ENCODE measurements at regions not wholly inside any gene's neighbourhood (a gene's known extent, or its start where the extent isn't known, plus 50 kb on each side); places are given as distances from the start of the nearest gene placed in this dataset.
A peak's percentile ranks its signal among the peaks of the same experiment; 100 is the strongest.

DNA sequence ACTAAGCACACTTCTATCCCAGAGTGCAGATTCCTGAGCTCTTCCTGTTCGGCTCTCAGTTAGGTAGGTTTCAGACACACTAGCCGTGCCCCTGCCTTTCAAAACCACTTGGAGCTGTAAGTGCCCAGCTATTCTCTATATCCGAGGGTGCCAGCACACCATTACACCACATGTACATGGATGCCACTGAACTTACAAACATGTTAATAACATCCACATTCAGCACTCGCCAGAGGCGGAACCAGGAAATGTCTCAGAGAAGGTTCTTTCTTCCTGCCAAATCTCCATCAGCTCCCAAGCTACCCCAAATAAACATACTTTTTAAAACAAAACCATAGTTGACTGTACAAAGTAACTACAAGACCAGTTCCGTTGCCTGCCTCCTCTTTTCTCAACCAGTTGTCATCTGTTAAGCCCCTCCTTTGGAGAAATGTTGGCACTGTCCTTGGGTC, 78.4 kb upstream of the CTTNBP2NL start:
- Histone ChIP-seq H3K36me3 (ENCODE audit: control insufficient read depth, insufficient read depth, low read length, severe bottlenecking) (no peaks in the 10 kb centered on the region), H3K27me3 (replicated peaks; ENCODE audit: control insufficient read depth, insufficient read depth, low read length) (peaks cover 2% of the 10 kb centered on the region), H3K9me3 (ENCODE audit: control insufficient read depth, low read length) (no peaks in the 10 kb centered on the region), H3K9ac (ENCODE audit: low read length) (peak overlapping the region; percentile 24), H3K4me3 (ENCODE audit: low read length) (peak overlapping the region; percentile 42), H3K4me1 (ENCODE audit: control insufficient read depth, insufficient read depth, low read length) (peaks cover 27% of the 10 kb centered on the region)
- DNase-seq (ENCODE audit: low read depth), result no peak

DNA sequence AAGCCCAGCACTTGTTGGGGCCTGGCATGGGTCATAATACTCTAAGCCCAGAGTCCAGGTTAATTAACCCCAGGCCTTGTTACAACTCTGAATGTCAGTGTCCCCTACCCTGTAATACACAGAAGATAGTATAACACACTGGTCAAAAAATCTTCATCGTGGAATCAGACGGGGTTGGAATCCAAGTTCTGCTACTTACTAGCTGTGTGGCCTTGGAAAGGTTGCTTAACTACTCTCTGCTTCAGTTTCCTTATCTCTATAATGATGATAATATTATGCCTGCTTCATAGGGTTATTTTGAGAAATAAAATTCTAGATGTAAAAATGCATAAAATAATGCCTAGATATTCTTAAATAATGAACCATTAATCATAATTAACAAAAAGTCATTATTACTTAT, 77.8 kb upstream of the CTTNBP2NL start:
- DNase-seq (ENCODE audit: low read depth), result no peak
- Histone ChIP-seq H3K9me3 (ENCODE audit: control insufficient read depth, low read length) (no peaks in the 10 kb centered on the region), H3K4me3 (ENCODE audit: low read length) (no peak overlapping the region), H3K4me1 (ENCODE audit: control insufficient read depth, insufficient read depth, low read length) (peaks cover 27% of the 10 kb centered on the region), H3K36me3 (ENCODE audit: control insufficient read depth, insufficient read depth, low read length, severe bottlenecking) (no peaks in the 10 kb centered on the region), H3K9ac (ENCODE audit: low read length) (no peak overlapping the region), H3K27me3 (replicated peaks; ENCODE audit: control insufficient read depth, insufficient read depth, low read length) (no peaks in the 10 kb centered on the region)

DNA sequence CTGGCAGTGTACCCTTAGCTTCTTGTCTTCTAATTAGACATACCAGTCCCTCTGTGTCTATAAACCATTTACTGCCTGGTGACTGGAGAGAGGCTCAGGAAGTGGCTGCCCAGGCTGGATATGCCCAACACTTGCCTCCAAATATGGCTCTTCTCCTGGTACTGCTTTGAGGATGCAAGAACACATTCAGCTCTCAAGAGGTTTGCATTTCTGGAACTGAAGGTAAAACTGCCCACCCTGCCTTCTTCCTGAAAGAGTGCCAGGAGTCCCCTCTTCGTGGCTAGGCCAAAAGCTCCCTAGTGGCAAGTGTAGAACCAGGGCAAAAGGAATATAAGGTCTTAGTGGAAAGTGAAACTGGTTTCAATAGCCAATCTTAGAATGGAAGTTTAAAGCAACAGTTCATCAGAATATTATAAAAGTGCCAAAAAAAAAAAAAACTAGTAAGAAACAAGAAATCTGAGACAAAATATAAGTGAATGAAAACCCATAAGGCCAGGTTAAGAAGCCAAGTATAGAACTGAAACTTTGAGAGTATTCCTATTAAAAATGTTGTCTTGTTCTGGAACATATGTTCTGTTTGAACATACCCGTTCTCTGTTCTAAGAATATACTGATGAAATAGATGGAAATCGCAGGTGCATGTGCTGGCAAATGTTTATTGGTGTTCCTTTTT, 77.2 kb upstream of the CTTNBP2NL start:
- no peak for DNase-seq (ENCODE audit: low read depth)
- H3K27me3 ChIP-seq (replicated peaks; ENCODE audit: control insufficient read depth, insufficient read depth, low read length), result no peaks in the 10 kb centered on the region
- H3K36me3 ChIP-seq (ENCODE audit: control insufficient read depth, insufficient read depth, low read length, severe bottlenecking), result no peaks in the 10 kb centered on the region
- no peak overlapping the region for H3K9ac ChIP-seq (ENCODE audit: low read length)
- H3K4me3 ChIP-seq (ENCODE audit: low read length), result no peak overlapping the region
- H3K9me3 ChIP-seq (ENCODE audit: control insufficient read depth, low read length), result no peaks in the 10 kb centered on the region
- peaks cover 27% of the 10 kb centered on the region for H3K4me1 ChIP-seq (ENCODE audit: control insufficient read depth, insufficient read depth, low read length)

- no peak for DNase-seq (ENCODE audit: low read depth)
- H3K4me3 ChIP-seq (ENCODE audit: low read length), result no peak overlapping the region
- no peaks in the 10 kb centered on the region for H3K36me3 ChIP-seq (ENCODE audit: control insufficient read depth, insufficient read depth, low read length, severe bottlenecking)
- H3K27me3 ChIP-seq (replicated peaks; ENCODE audit: control insufficient read depth, insufficient read depth, low read length), result no peaks in the 10 kb centered on the region
- H3K9me3 ChIP-seq (ENCODE audit: control insufficient read depth, low read length), result no peaks in the 10 kb centered on the region
- H3K9ac ChIP-seq (ENCODE audit: low read length), result no peak overlapping the region
- peaks cover 27% of the 10 kb centered on the region for H3K4me1 ChIP-seq (ENCODE audit: control insufficient read depth, insufficient read depth, low read length)
Measured at GRCh38 chr1:112319371-112320040, 76.5 kb upstream of the CTTNBP2NL start.

- no peaks in the 10 kb centered on the region for H3K36me3 ChIP-seq (ENCODE audit: control insufficient read depth, insufficient read depth, low read length, severe bottlenecking)
- peaks cover 27% of the 10 kb centered on the region for H3K4me1 ChIP-seq (ENCODE audit: control insufficient read depth, insufficient read depth, low read length)
- no peak for DNase-seq (ENCODE audit: low read depth)
- H3K4me3 ChIP-seq (ENCODE audit: low read length), result no peak overlapping the region
- H3K9ac ChIP-seq (ENCODE audit: low read length), result no peak overlapping the region
- H3K27me3 ChIP-seq (replicated peaks; ENCODE audit: control insufficient read depth, insufficient read depth, low read length), result no peaks in the 10 kb centered on the region
- no peaks in the 10 kb centered on the region for H3K9me3 ChIP-seq (ENCODE audit: control insufficient read depth, low read length)
Measured at GRCh38 chr1:112320058-112320457, 76.0 kb upstream of the CTTNBP2NL start.

GRCh38 chr1:112322018-112322417, 74.0 kb upstream of the CTTNBP2NL start:
- Histone ChIP-seq H3K4me1 (ENCODE audit: control insufficient read depth, insufficient read depth, low read length) (peaks cover 16% of the 10 kb centered on the region), H3K9me3 (ENCODE audit: control insufficient read depth, low read length) (no peaks in the 10 kb centered on the region), H3K9ac (ENCODE audit: low read length) (no peak overlapping the region), H3K36me3 (ENCODE audit: control insufficient read depth, insufficient read depth, low read length, severe bottlenecking) (no peaks in the 10 kb centered on the region), H3K4me3 (ENCODE audit: low read length) (no peak overlapping the region), H3K27me3 (replicated peaks; ENCODE audit: control insufficient read depth, insufficient read depth, low read length) (peaks cover 4% of the 10 kb centered on the region)
- no peak for DNase-seq (ENCODE audit: low read depth)

DNA sequence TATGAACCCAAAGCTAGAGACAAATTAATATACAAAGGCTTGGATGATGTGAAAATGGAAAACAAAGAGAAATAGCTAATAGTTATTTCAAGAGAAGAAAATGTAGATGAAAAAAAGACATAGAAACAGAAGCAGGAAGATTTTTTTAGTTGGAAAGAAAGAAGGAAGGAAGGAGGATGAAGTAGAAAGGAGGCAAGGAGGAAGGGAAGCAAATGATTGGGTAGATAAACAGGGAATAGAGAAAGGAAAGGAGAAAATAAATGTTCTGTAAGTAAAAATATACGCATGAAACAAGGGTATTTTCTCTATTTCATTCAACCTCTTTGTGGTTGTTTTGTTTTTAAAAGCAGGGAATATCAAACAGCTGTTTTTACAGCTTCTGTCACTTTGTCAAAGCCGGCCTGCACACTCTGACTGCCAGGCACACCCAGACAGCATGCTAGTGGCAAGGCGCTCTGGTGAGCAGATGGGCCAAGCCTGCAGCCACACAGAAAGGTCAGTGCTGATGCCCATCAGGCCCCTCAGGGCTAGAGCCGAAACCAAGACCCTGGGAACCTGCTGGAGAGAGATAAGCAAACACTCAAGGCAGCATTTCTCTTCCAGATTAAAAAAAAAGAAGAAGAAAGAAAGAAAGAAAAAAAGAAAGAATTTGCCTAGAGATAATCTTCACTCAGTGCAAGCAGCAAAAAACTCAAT, 72.9 kb upstream of the CTTNBP2NL start:
- peaks cover 5% of the 10 kb centered on the region for H3K4me1 ChIP-seq (ENCODE audit: control insufficient read depth, insufficient read depth, low read length)
- no peaks in the 10 kb centered on the region for H3K9me3 ChIP-seq (ENCODE audit: control insufficient read depth, low read length)
- no peak overlapping the region for H3K9ac ChIP-seq (ENCODE audit: low read length)
- H3K27me3 ChIP-seq (replicated peaks; ENCODE audit: control insufficient read depth, insufficient read depth, low read length), result peaks cover 8% of the 10 kb centered on the region
- no peak overlapping the region for H3K4me3 ChIP-seq (ENCODE audit: low read length)
- no peaks in the 10 kb centered on the region for H3K36me3 ChIP-seq (ENCODE audit: control insufficient read depth, insufficient read depth, low read length, severe bottlenecking)
- DNase-seq (ENCODE audit: low read depth), result no peak

DNA sequence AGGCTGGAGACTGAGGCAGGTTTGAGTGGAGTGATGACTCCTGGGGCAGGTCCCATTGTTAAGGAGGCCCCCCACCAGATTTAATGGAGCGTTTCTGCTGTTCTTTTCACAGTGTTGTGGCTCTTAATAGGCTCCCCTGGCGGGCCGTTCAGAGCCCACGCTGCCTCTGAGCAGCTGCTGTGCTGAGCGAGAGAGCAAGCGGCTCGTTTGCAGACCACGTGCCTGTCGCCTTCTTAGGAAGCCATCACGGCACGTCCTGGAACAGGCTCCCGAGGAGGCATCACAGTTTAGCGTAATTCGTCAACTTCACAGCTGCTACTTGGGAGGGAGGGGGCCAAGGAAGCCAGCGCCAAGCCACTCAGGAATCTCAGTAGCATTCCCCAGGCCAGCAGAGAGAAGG, 70.5 kb upstream of the CTTNBP2NL start:
- H3K27me3 ChIP-seq (replicated peaks; ENCODE audit: control insufficient read depth, insufficient read depth, low read length), result peaks cover 18% of the 10 kb centered on the region
- H3K36me3 ChIP-seq (ENCODE audit: control insufficient read depth, insufficient read depth, low read length, severe bottlenecking), result no peaks in the 10 kb centered on the region
- no peaks in the 10 kb centered on the region for H3K4me1 ChIP-seq (ENCODE audit: control insufficient read depth, insufficient read depth, low read length)
- H3K9ac ChIP-seq (ENCODE audit: low read length), result no peak overlapping the region
- peak; percentile 6 for DNase-seq (ENCODE audit: low read depth)
- H3K4me3 ChIP-seq (ENCODE audit: low read length), result no peak overlapping the region
- H3K9me3 ChIP-seq (ENCODE audit: control insufficient read depth, low read length), result no peaks in the 10 kb centered on the region

GRCh38 chr1:112328600-112328999, 67.4 kb upstream of the CTTNBP2NL start:
- DNase-seq (ENCODE audit: low read depth), result no peak
- Histone ChIP-seq H3K9me3 (ENCODE audit: control insufficient read depth, low read length) (no peaks in the 10 kb centered on the region), H3K4me1 (ENCODE audit: control insufficient read depth, insufficient read depth, low read length) (no peaks in the 10 kb centered on the region), H3K9ac (ENCODE audit: low read length) (no peak overlapping the region), H3K27me3 (replicated peaks; ENCODE audit: control insufficient read depth, insufficient read depth, low read length) (peaks cover 28% of the 10 kb centered on the region), H3K4me3 (ENCODE audit: low read length) (no peak overlapping the region), H3K36me3 (ENCODE audit: control insufficient read depth, insufficient read depth, low read length, severe bottlenecking) (no peaks in the 10 kb centered on the region)

DNA sequence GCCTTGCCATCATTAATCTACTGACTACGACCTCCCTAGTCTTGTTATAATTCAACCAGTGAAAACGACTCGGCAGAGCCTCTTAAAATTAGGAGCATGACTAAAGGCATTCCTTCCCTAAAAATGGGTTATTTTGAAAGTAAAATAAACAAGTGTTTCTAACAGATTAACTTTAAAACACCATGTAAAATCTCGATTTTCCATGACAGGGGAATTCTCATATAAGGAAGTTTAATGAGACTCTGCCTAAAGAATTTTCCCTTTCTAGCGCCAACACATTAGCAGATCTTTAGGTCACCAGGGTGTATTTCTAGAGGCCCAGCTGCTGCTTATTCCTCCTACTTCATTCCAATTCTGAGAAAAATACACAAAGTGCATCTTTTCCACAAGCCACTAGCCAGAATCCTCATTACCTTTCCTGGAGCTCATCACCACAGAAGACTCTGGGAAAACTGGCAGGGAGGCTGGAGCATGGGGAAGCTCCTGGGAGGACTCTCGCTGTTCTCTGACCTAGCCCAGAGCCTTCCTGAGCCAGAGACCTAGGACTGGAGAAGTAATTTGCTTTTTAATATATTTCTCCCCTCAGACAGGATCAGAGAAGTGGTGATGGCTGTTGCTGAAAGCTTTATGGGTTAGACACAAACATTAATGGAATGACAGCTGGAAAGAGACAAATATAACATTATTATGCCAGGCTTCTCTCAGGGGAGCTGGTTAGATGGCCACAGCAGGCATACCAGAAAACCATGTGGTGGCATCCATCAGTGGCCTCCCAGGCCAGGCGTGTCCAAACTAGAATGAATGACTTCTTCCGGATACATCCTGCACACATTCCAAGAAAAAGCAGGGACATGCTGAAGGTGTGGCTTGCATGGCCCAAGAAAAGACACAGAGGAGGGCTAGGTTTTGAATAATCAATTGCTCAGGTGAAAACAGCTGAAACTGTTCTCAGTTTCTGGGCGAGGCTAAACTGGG, 63.6 kb upstream of the CTTNBP2NL start:
- DNase-seq (ENCODE audit: low read depth), result no peak
- Histone ChIP-seq H3K4me1 (ENCODE audit: control insufficient read depth, insufficient read depth, low read length) (peaks cover 10% of the 10 kb centered on the region), H3K9me3 (ENCODE audit: control insufficient read depth, low read length) (no peaks in the 10 kb centered on the region), H3K4me3 (ENCODE audit: low read length) (no peak overlapping the region), H3K27me3 (replicated peaks; ENCODE audit: control insufficient read depth, insufficient read depth, low read length) (peaks cover 22% of the 10 kb centered on the region), H3K9ac (ENCODE audit: low read length) (no peak overlapping the region), H3K36me3 (ENCODE audit: control insufficient read depth, insufficient read depth, low read length, severe bottlenecking) (no peaks in the 10 kb centered on the region)

All from adipocyte (in vitro differentiated cells).